ENCODE measurements at regions not wholly inside any gene's neighbourhood (a gene's known extent, or its start where the extent isn't known, plus 50 kb on each side); places are given as distances from the start of the nearest gene placed in this dataset.

GRCh38 chr13:72160977-72161376 lies 294.0 kb upstream of the DACH1 start:
- TF ChIP-seq CTCF (IDR thresholded peaks at IDR 0.05) (no peak), POLR2A (IDR thresholded peaks at IDR 0.05) (no peak)

Measured in esophagus squamous epithelium (tissue), 4 donors.